ENCODE measurements at regions not wholly inside any gene's neighbourhood (a gene's known extent, or its start where the extent isn't known, plus 50 kb on each side); places are given as distances from the start of the nearest gene placed in this dataset.

DNA sequence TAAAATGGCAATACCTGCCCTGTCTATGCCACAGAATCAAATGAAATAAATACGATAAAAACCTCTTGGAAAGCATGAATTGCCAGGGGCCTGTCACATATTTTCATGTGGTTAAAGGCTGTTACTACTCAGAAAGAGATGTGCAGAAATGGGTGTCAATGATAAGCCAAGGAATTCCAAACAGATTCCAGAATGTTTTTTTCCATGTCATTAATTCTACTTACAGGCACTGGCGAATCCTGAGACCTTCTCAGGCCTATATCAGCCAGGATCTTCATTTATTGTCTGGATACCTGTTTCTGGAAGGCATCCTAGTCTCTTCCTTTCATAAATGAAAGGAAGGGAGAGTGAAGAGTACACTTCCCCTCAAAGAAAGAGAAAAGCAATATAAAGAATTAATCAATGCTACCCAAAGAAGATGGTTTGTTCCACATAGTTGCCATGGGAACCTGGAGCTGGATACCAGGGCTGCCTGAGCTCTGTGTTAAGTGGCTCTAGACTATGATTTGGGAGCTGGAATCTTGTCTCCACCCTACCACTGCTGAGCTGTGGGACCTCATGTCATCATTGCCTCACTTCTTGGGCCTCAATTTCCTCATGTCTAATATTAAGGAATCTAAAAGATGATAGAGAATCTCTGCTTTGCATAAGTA, 335.1 kb upstream of the SKOR2 start:
- 84% methylated on average over 2 of the region's 2 CpGs for WGBS (ENCODE audit: low lambda C conversion rate, missing lambda C conversion rate)
- no peaks in the 10 kb centered on the region for H3K4me1 ChIP-seq (ENCODE audit: insufficient read depth)
- no peaks in the 10 kb centered on the region for H3K79me2 ChIP-seq
- H2AFZ ChIP-seq, result no peak overlapping the region
- no peak overlapping the region for H3K4me3 ChIP-seq
- no peaks in the 10 kb centered on the region for H3K27me3 ChIP-seq
- no peak for DNase-seq (ENCODE audit: low spot score)
- no peaks in the 10 kb centered on the region for H4K20me1 ChIP-seq (ENCODE audit: insufficient read depth, poor library complexity, severe bottlenecking)
- H3K9me2 ChIP-seq (replicated peaks; ENCODE audit: insufficient read depth), result no peaks in the 10 kb centered on the region
- no peak overlapping the region for H3K4me2 ChIP-seq
- H3K27ac ChIP-seq, result no peak overlapping the region
- H3K9me3 ChIP-seq (ENCODE audit: low read depth), result no peaks in the 10 kb centered on the region
- no peak for TF ChIP-seq CTCF (IDR thresholded peaks at IDR 0.05; ENCODE audit: poor library complexity)
- TF ChIP-seq EZH2 (IDR thresholded peaks at IDR 0.05; ENCODE audit: borderline replicate concordance), result no peak
- no peak for TF ChIP-seq EZH2phosphoT487 (IDR thresholded peaks at IDR 0.05; ENCODE audit: low read depth, severe bottlenecking, unreplicated experiment)
- H3K36me3 ChIP-seq (replicated peaks; ENCODE audit: insufficient read depth, low read depth), result no peaks in the 10 kb centered on the region

GRCh38 chr18:47585914-47586313, 334.5 kb upstream of the SKOR2 start:
- Histone ChIP-seq H3K4me3 (no peak overlapping the region), H3K27ac (no peak overlapping the region), H2AFZ (no peak overlapping the region), H3K9me3 (ENCODE audit: low read depth) (no peaks in the 10 kb centered on the region), H3K4me1 (ENCODE audit: insufficient read depth) (no peaks in the 10 kb centered on the region), H4K20me1 (ENCODE audit: insufficient read depth, poor library complexity, severe bottlenecking) (no peaks in the 10 kb centered on the region), H3K4me2 (no peak overlapping the region), H3K9me2 (replicated peaks; ENCODE audit: insufficient read depth) (no peaks in the 10 kb centered on the region), H3K79me2 (no peaks in the 10 kb centered on the region), H3K36me3 (replicated peaks; ENCODE audit: insufficient read depth, low read depth) (no peaks in the 10 kb centered on the region), H3K27me3 (no peaks in the 10 kb centered on the region)
- TF ChIP-seq CTCF (IDR thresholded peaks at IDR 0.05; ENCODE audit: poor library complexity) (no peak), EZH2 (IDR thresholded peaks at IDR 0.05; ENCODE audit: borderline replicate concordance) (no peak), EZH2phosphoT487 (IDR thresholded peaks at IDR 0.05; ENCODE audit: low read depth, severe bottlenecking, unreplicated experiment) (no peak)
- no peak for DNase-seq (ENCODE audit: low spot score)
- WGBS (ENCODE audit: low lambda C conversion rate, missing lambda C conversion rate), result 62% methylated on average over 6 of the region's 6 CpGs

- H3K9me2 ChIP-seq (replicated peaks; ENCODE audit: insufficient read depth), result no peaks in the 10 kb centered on the region
- no peaks in the 10 kb centered on the region for H3K36me3 ChIP-seq (replicated peaks; ENCODE audit: insufficient read depth, low read depth)
- DNase-seq (ENCODE audit: low spot score), result no peak
- H3K27ac ChIP-seq, result no peak overlapping the region
- no peak for TF ChIP-seq CTCF (IDR thresholded peaks at IDR 0.05; ENCODE audit: poor library complexity)
- 55% methylated on average over 5 of the region's 5 CpGs for WGBS (ENCODE audit: low lambda C conversion rate, missing lambda C conversion rate)
- H3K4me2 ChIP-seq, result no peak overlapping the region
- no peaks in the 10 kb centered on the region for H3K79me2 ChIP-seq
- no peak overlapping the region for H3K4me3 ChIP-seq
- H4K20me1 ChIP-seq (ENCODE audit: insufficient read depth, poor library complexity, severe bottlenecking), result no peaks in the 10 kb centered on the region
- H2AFZ ChIP-seq, result no peak overlapping the region
- no peaks in the 10 kb centered on the region for H3K4me1 ChIP-seq (ENCODE audit: insufficient read depth)
- no peaks in the 10 kb centered on the region for H3K27me3 ChIP-seq
- H3K9me3 ChIP-seq (ENCODE audit: low read depth), result no peaks in the 10 kb centered on the region
Measured at GRCh38 chr18:47585136-47585535, 333.7 kb upstream of the SKOR2 start.

- no peak overlapping the region for H2AFZ ChIP-seq
- H3K27ac ChIP-seq, result no peak overlapping the region
- TF ChIP-seq EZH2 (IDR thresholded peaks at IDR 0.05; ENCODE audit: borderline replicate concordance) (no peak), EZH2phosphoT487 (IDR thresholded peaks at IDR 0.05; ENCODE audit: low read depth, severe bottlenecking, unreplicated experiment) (no peak), CTCF (IDR thresholded peaks at IDR 0.05; ENCODE audit: poor library complexity) (no peak)
- H3K4me2 ChIP-seq, result no peak overlapping the region
- no peaks in the 10 kb centered on the region for H3K9me2 ChIP-seq (replicated peaks; ENCODE audit: insufficient read depth)
- no peak for DNase-seq (ENCODE audit: low spot score)
- H3K79me2 ChIP-seq, result no peaks in the 10 kb centered on the region
- 53% methylated on average over 3 of the region's 3 CpGs for WGBS (ENCODE audit: low lambda C conversion rate, missing lambda C conversion rate)
- no peaks in the 10 kb centered on the region for H3K9me3 ChIP-seq (ENCODE audit: low read depth)
- H4K20me1 ChIP-seq (ENCODE audit: insufficient read depth, poor library complexity, severe bottlenecking), result no peaks in the 10 kb centered on the region
- no peaks in the 10 kb centered on the region for H3K36me3 ChIP-seq (replicated peaks; ENCODE audit: insufficient read depth, low read depth)
- no peak overlapping the region for H3K4me3 ChIP-seq
- H3K4me1 ChIP-seq (ENCODE audit: insufficient read depth), result no peaks in the 10 kb centered on the region
- no peaks in the 10 kb centered on the region for H3K27me3 ChIP-seq
Measured at GRCh38 chr18:47582093-47582492, 330.6 kb upstream of the SKOR2 start.

All from hepatocyte (in vitro differentiated cells).